ENCODE measurements at regions not wholly inside any gene's neighbourhood (a gene's known extent, or its start where the extent isn't known, plus 50 kb on each side); places are given as distances from the start of the nearest gene placed in this dataset.
"Not testable (repeated sequence)": the region's sequence is repeated elsewhere in the genome, so short reads cannot be mapped to it uniquely, and the experiment has no call there.

DNA sequence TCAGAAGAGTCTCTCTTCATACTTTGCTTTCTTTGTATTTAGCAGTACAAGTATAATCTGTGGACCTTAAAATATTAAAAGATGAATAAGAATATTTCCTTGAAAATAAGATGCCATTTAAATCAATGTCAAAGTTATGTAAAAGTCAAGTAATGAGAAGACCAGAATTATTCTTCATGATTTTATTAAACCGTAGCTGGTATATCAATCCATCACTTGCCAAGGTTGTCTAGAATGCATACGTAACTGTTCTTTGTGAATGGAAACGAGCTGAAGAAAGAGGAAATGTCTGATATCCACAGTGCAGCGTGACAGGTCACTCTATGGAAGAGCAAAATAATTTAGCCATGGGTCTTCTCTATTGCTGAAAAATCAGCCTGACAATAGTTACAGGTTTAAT lies 488.7 kb upstream of the CCNG1 start:
- TF ChIP-seq CTCF (conservative IDR thresholded peaks at IDR 0.05; ENCODE audit: low read length): no peak
- no peak overlapping the region for H3K4me3 ChIP-seq (ENCODE audit: low read length)
- DNase-seq (ENCODE audit: low read depth): no peak

DNA sequence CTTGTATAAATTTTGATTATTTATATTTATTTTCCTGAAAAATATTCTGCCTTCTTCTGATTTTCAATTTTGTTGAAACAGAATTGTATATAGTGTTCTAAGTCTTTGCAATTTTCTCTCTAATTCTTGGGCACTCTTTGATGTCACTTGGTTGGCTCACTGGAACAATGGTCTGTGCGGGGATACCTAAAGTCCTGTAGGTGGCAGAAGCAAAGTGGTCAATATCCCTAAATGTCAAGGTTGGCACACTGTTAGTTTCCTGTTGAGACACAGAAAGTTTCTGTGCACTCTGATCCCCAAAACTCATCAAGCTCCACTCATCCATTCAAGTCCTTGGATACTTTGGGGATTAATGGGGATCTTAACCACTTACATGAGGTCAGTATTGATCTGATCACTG lies 480.8 kb upstream of the CCNG1 start:
- no peak for DNase-seq (ENCODE audit: low read depth)
- TF ChIP-seq CTCF (conservative IDR thresholded peaks at IDR 0.05; ENCODE audit: low read length): no peak
- H3K4me3 ChIP-seq (ENCODE audit: low read length): no peak overlapping the region

GRCh38 chr5:162964144-162964543 lies 473.3 kb upstream of the CCNG1 start:
- H3K4me3 ChIP-seq (ENCODE audit: low read length); DNase-seq (ENCODE audit: low read depth): not testable (repeated sequence)

DNA sequence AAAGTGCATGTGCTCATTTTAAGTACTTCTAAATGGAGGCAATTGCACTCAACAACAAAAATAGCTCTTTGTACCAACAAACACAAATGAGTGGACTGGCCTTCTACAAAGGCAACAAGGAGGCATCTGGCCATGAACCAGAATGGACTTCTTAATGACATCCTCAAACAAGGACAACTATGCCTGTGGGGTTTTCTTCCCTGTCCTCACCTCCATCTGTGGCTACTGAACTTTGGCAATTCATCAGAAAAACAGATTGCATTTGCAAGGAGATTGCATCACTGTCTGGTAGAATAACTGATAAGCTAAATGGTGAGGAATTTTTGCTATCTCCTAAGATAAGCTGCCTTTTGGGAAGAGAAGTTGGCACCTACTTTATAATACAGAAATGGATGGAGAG lies 447.3 kb upstream of the CCNG1 start:
- no peak for TF ChIP-seq CTCF (conservative IDR thresholded peaks at IDR 0.05; ENCODE audit: low read length)
- DNase-seq (ENCODE audit: low read depth): no peak
- H3K4me3 ChIP-seq (ENCODE audit: low read length): no peak overlapping the region

DNA sequence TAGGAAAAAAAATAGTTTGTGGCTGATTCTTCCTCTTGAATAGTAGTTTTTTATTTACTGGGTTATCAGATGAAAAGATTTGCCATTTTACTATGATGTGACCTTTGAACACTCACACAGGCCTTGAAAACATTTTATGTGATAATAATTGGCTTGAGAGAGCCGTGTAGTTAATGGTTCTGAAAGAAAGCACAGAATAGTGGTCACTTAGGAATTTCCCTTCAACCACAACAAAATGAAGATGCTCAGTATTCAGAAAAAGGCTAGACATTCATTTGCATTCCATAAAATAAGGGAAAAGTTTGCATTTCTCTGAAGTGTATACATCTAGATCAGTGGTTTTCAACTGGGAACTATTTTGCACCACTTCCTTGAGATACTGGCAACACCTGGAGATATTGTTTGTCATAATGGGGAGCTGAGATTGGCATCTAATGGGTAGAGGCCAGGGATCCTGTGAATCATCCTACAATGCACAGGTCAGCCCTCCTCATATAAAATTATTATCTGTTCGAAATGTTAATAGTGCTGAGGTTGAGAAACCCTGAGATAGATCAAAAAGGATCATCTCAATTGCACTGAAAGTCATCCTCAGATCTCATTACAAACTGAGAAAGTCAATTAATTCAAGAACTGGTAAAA lies 446.4 kb upstream of the CCNG1 start:
- TF ChIP-seq CTCF (conservative IDR thresholded peaks at IDR 0.05; ENCODE audit: low read length): no peak
- DNase-seq (ENCODE audit: low read depth): no peak

DNA sequence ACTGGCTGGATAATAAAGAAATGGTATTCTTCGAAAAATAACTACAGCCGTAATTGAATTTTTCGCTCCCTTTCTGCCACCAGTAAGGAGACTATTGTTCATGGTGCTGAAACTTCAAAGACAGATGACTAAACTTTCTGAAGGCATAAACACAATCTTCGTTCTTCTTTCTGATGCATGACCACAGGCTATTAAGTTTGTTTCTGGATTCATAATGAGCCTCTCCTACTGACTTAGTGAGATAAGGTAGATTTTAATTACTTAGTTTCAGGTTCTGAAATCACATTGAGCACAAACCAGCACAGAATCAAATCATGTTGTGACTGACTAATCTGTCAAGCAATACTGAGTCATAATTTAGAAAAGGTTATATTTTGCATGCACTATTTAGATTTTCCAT lies 441.8 kb upstream of the CCNG1 start:
- no peak overlapping the region for H3K4me3 ChIP-seq (ENCODE audit: low read length)
- DNase-seq (ENCODE audit: low read depth): no peak
- no peak for TF ChIP-seq CTCF (conservative IDR thresholded peaks at IDR 0.05; ENCODE audit: low read length)

More for the DNA sequence above, 446.4 kb upstream of the CCNG1 start:
- H3K4me3 ChIP-seq (ENCODE audit: low read length): no peak overlapping the region

DNA sequence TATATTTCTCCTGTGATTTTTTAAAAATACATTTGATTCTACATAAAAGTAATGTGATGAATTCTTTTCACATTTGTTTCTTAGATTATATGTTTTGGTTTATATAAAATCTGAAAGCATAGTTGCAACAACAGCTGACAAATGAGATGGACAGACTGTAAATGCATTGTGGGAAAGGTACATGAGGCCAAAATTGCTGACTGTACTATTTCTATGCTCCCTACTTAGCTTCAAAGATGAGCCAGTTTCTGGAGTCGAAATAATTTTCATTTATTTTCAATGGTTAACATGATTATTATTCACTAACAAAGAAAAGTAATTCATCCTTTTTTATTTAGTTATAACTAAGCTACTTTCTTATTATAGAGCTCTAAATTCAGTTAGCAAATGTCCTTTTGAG lies 441.3 kb upstream of the CCNG1 start:
- no peak for DNase-seq (ENCODE audit: low read depth)
- TF ChIP-seq CTCF (conservative IDR thresholded peaks at IDR 0.05; ENCODE audit: low read length): no peak

DNA sequence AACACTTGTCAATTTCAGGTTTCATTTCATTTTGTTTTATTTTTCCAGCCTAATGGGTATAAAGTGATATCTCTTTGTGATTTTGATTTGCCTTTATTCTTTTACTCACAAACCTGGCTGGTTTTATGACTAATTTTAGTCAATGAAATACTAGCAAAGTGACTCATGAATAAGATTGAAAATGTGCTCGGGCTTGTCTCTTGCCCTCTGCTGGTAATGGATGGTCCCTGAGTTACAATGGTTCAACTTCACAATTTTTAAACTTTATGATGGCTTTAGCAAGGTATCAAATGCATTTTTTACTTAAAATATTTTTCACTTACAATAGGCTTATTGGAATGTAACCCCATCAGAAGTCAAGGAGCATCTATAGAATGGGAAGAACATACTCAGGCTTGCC lies 431.4 kb upstream of the CCNG1 start:
- no peak for DNase-seq (ENCODE audit: low read depth)

More for the DNA sequence above, 441.3 kb upstream of the CCNG1 start:
- no peak overlapping the region for H3K4me3 ChIP-seq (ENCODE audit: low read length)

More for the DNA sequence above, 431.4 kb upstream of the CCNG1 start:
- no peak for TF ChIP-seq CTCF (conservative IDR thresholded peaks at IDR 0.05; ENCODE audit: low read length)
- H3K4me3 ChIP-seq (ENCODE audit: low read length): no peak overlapping the region

Data from AG10803 (cell line).